Islet of Langerhans (tissue), 1 donor: ENCODE measurements at regions not wholly inside any gene's neighbourhood (a gene's known extent, or its start where the extent isn't known, plus 50 kb on each side); places are given as distances from the start of the nearest gene placed in this dataset.

Experiments used
- FAIRE-seq: peaks from one replicate; lab custom pipeline; 2011; peaks lifted over from hg19 to GRCh38; lab: Jason Lieb, UNC

GRCh38 chr2:116645155-116645554 is 1169.3 kb upstream of the DDX18 start:
- no peak for FAIRE-seq

- no peak for FAIRE-seq
These were observed 1145.8 kb upstream of the DDX18 start for GRCh38 chr2:116668691-116669090.

DNA sequence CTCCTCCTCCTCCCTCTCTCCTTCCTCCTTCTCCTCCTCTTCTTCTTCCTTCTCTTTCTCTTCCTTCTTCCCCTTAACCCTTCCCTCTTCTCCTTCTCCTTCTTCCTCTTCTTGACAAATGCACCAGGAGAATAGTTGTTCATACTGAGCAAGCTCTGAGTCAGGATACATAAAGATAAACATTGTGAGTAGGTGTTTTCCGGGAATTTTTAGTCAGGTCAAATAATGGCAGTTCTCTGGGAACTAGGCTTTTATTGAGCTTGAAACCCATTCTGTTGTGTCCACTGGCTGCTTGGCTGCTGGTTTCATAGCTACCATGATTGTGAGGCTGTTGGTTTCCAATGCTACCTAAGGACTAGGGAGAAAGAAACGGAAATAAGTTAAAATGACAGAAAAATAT is 1144.7 kb upstream of the DDX18 start:
- no peak for FAIRE-seq

- no peak for FAIRE-seq
These were observed 1140.3 kb upstream of the DDX18 start for GRCh38 chr2:116674188-116674587.

DNA sequence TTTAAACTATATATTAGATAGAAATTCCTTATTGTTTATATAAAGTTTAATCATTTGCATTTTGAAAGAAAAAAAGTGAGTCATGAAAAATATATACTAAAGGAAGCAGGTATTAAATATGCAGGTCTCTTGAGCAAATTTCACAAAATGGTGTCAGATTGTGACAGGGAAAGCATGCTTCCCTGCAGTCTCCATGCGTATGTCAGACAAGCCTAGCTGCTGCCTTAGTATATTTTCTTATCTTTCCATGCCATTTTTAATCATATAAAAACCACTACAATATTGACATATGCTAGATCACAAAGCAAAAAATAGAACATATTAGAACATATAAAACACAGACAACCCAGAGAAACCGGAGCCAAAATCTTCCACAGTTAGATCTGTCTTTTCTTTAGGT is 1137.7 kb upstream of the DDX18 start:
- FAIRE-seq: no peak

- FAIRE-seq: no peak
These were observed 1134.1 kb upstream of the DDX18 start for GRCh38 chr2:116680256-116680936.

DNA sequence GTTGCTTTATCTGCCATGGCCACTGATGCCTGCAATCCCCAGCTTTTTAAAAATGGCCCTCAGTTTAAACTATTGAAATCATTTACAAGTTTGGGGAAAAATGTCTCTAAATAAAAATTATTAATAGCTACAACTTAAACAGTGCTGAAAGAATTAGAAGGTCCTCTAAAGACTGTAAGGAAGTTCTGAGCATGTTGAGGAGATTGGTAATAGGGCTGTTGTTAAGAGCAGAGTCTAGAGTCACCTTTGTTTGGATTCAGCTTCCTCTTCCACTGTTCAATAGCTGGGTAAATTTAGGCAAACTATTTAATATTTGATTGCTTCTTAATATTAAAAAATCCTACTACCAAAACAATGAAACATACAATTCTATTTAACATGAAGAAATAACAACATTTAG is 1127.1 kb upstream of the DDX18 start:
- FAIRE-seq: no peak

GRCh38 chr2:116692988-116693387 is 1121.5 kb upstream of the DDX18 start:
- no peak for FAIRE-seq

DNA sequence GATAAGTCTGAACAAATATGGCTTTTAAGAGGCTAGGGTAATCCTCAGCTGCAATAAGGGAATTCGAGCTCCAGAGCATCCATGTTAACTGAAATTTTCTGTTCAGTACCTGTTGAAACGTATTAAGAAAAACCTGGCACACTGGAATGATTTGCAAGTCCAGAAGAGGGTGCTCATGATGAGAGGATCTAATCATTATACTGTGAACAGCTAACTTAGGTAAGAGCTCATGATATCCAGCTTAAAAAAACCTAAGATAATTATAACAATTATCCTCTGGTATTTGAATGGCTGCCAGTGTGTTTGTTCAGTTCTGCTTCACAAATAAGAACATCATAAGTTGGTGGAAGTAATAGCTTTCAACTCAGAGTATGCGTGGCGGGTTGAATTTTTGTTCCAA is 1118.3 kb upstream of the DDX18 start:
- no peak for FAIRE-seq

GRCh38 chr2:116696903-116697302 is 1117.6 kb upstream of the DDX18 start:
- no peak for FAIRE-seq

DNA sequence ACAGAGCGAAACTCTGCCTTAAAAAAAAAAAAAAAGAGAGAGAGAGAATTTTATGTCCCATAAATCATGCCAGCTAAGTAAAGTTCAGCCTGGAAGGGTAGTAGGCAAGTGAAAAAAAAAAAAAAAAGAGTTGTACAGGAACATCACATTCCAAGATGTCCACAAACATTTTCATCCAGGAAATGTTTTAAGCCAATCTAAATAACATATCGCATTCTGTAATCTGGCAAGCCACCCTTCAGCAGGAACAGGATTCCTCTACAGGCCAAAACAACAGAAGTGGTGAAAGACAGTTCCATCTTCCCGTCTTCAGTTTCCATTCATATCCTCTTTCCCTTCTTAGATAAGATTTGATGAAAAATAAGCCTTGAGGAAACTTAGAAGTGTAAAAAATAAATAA is 1108.1 kb upstream of the DDX18 start:
- FAIRE-seq: no peak

GRCh38 chr2:116716038-116716437 is 1098.5 kb upstream of the DDX18 start:
- FAIRE-seq: no peak

DNA sequence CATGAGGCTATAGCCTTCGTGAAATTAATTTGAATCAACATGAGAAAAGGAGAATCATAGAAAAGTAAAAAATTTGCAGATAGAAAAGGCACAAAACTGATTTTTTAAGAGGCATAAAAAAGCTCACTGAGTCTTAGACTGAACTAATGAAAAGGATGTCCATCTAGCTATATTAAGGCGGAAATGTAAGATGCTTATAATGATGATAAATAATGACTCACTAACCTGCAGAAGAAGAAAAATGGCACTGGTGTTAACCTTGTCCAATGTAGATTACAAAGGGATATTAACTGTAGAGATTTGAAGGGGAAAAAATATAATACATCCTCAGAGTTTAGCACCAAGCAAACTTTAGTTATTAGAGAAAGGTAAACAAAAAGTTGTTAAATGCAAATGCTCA is 1098.0 kb upstream of the DDX18 start:
- FAIRE-seq: no peak

DNA sequence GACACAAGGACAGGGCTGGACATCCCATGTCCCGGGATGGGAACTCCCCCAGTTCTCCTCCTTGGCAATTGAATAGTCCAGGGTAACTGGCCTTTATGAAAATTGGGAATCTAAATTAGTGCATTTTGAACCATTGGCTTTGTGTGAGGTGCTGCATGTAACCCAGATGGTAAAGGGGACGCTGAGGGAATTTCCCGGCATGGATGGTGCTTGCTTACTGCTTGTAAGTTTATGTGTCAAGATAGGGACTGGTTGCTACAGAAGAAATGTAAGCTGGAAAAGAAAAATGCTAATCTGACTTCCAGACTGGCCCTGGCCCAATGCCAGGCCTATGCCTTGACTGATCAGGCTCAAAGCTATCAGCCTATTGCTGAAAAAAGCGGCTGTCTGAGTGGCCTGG is 1096.7 kb upstream of the DDX18 start:
- FAIRE-seq: no peak

- no peak for FAIRE-seq
These were observed 1096.0 kb upstream of the DDX18 start for GRCh38 chr2:116718451-116718850.

DNA sequence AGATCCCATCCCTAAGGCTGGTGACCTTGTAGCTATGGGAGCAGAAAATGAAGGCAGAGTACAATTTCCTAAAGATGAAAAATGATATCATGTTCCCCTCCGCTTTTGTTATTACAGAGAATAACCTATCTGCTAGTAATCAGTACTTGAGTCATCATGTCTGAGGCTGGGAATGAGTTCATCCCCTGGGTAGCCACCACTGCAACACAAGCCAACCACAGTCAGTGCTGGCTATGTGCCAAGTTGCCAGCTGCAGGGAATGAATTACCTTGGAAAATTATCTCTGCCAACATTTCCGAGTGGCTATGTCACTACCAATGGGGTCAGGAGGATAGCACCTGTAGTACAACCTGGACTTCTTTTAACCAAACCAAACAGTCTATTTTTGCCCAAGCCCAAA is 1094.7 kb upstream of the DDX18 start:
- no peak for FAIRE-seq

DNA sequence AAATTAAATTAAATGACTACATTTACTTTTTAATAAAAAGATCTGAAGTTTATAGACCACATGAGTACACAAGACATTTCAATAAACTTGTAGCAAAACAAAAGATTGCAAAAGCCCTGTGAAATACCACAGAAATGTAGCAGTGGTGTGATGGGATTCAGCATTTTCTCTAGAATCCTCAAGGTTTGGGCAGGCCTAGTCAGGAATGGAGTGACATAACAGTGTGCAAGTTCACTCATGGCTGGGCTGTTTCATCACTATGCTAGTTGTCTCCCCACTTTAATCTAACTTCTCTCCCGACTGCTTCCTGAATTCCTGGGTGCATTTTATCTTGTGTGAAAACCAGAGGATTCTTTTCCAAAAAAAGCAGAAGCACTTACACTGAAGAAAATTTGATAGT is 1089.9 kb upstream of the DDX18 start:
- no peak for FAIRE-seq

- FAIRE-seq: no peak
These were observed 1082.2 kb upstream of the DDX18 start for GRCh38 chr2:116732322-116732721.

DNA sequence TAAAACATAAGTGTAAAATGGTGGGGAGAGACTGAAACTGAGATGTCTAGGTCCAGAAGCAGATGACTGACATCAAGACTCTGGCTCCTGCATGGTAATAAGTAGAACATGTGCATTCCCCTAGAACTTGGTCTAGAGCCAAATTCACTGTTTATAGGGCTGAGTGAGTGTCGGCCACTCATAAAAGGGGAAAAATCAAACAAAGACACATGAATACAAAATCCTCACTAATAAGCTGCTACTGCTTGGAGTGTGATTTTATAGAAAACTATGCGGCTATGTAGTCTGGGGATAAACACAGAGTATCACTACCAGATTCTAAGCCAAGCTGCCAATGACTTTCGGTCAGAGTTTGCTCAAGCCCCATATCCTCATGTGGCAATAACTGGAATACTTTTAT is 1080.8 kb upstream of the DDX18 start:
- FAIRE-seq: no peak

- no peak for FAIRE-seq
These were observed 1076.5 kb upstream of the DDX18 start for GRCh38 chr2:116737951-116738350.

DNA sequence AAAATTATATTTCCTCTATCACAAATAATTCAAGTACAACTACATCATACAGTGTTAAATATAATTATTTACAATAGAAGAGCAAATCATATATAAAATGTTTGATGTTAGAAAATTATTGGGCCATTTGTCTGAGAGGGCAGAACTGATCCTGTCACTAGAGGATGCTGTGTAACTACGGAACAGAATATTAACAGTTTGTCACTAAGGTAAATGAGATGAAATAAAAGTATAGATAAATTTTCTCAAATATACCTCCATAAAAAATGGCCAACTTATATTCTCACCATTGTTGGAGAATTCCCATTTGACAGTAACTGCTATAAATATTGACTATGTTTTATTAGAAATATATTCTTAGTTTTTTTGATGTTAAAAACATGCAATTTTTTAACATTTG is 1067.4 kb upstream of the DDX18 start:
- FAIRE-seq: peak; percentile 73

- FAIRE-seq: no peak
These were observed 1064.5 kb upstream of the DDX18 start for GRCh38 chr2:116749994-116750393.

- FAIRE-seq: no peak
These were observed 1060.0 kb upstream of the DDX18 start for GRCh38 chr2:116754381-116755101.

DNA sequence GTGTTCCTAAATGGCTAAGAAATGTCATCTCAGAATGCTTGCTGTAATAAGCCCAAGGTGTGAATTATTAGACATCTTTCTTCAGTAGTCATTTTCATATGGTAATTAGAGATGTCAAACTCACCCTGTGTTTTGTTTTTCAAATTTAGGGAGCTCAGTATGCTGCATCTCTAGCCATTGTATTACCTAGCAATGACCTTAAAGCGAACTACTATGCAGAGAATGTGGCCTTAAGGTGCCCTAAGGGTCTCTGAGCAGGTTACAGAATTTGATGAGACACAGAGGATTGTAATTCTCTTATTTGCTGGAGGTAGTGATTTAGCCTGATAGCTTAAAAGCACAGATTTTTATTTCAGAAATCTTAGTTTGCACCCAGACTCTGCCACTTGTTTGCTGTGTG is 1052.6 kb upstream of the DDX18 start:
- no peak for FAIRE-seq
